ENCODE measurements at regions not wholly inside any gene's neighbourhood (a gene's known extent, or its start where the extent isn't known, plus 50 kb on each side); places are given as distances from the start of the nearest gene placed in this dataset.
"Not testable (repeated sequence)": the region's sequence is repeated elsewhere in the genome, so short reads cannot be mapped to it uniquely, and the experiment has no call there.

- no peak for DNase-seq
These were observed 122.2 kb upstream of the ESX1 start for GRCh38 chrX:104376937-104377336.

- DNase-seq: no peak
These were observed 117.8 kb upstream of the ESX1 start for GRCh38 chrX:104372547-104372946.

GRCh38 chrX:104370089-104370488, 115.4 kb upstream of the ESX1 start:
- no peak for DNase-seq

- DNase-seq: not testable (repeated sequence)
These were observed 106.0 kb upstream of the ESX1 start for GRCh38 chrX:104360774-104361173.

- DNase-seq: no peak
These were observed 104.4 kb upstream of the ESX1 start for GRCh38 chrX:104359124-104359523.

GRCh38 chrX:104351173-104351769, 96.5 kb upstream of the ESX1 start:
- DNase-seq: no peak

- no peak for DNase-seq
These were observed 93.1 kb upstream of the ESX1 start for GRCh38 chrX:104347860-104348259.

- peak; percentile 68 for DNase-seq
These were observed 88.8 kb upstream of the ESX1 start for GRCh38 chrX:104343428-104344129.

- no peak for DNase-seq
These were observed 87.3 kb upstream of the ESX1 start for GRCh38 chrX:104342065-104342464.

- no peak for DNase-seq
These were observed 81.0 kb upstream of the ESX1 start for GRCh38 chrX:104335756-104336155.

- DNase-seq: no peak
These were observed 80.2 kb upstream of the ESX1 start for GRCh38 chrX:104334971-104335370.

- no peak for DNase-seq
These were observed 76.2 kb upstream of the ESX1 start for GRCh38 chrX:104330966-104331365.

- DNase-seq: no peak
These were observed 75.0 kb upstream of the ESX1 start for GRCh38 chrX:104329731-104330130.

- DNase-seq: no peak
These were observed 70.5 kb upstream of the ESX1 start for GRCh38 chrX:104325213-104325585.

GRCh38 chrX:104324461-104325212, 69.9 kb upstream of the ESX1 start:
- DNase-seq: no peak

GRCh38 chrX:104319346-104319745, 64.6 kb upstream of the ESX1 start:
- DNase-seq: no peak

GRCh38 chrX:104318330-104319009, 63.7 kb upstream of the ESX1 start:
- DNase-seq: no peak

GRCh38 chrX:104316739-104317138, 62.0 kb upstream of the ESX1 start:
- no peak for DNase-seq

- no peak for DNase-seq
These were observed 60.8 kb upstream of the ESX1 start for GRCh38 chrX:104315555-104315954.

- DNase-seq: no peak
These were observed 56.0 kb upstream of the ESX1 start for GRCh38 chrX:104310657-104311254.

- peak; percentile 1 for DNase-seq
These were observed 55.4 kb upstream of the ESX1 start for GRCh38 chrX:104310090-104310489.

GRCh38 chrX:104309169-104309568, 54.4 kb upstream of the ESX1 start:
- no peak for DNase-seq

- DNase-seq: no peak
These were observed 52.6 kb upstream of the ESX1 start for GRCh38 chrX:104307341-104307740.
